ENCODE measurements at regions not wholly inside any gene's neighbourhood (a gene's known extent, or its start where the extent isn't known, plus 50 kb on each side); places are given as distances from the start of the nearest gene placed in this dataset.

DNA sequence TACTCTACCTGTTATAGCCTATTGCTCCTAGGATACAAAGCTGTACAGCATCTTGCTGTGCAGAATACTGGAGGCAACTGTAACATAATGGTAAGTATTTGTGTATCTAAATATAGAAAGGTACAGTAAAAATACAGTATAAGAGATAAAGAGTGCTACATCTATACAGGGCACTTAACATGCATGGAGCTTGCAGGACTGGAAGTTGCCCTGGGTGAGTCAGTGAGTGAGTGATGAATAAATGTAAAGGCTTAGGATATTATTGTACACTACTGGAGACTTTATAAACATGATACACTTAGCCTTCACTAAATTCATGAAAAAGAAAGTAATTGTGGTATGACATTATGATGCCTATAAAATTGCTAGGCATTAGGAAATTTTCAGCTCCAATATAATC, 65.5 kb upstream of the OSMR start:
- H3K4me2 ChIP-seq (ENCODE audit: unreplicated experiment), result no peak overlapping the region
- H3K4me1 ChIP-seq (ENCODE audit: insufficient read depth), result peaks cover 25% of the 10 kb centered on the region
- in situ Hi-C loops (cut with MboI), result no loop called here

GRCh38 chr5:38780945-38781344, 64.9 kb upstream of the OSMR start:
- 56 to 61% methylated on average over 2 of the region's 2 CpGs for WGBS, 2 experiments (ENCODE audit: low coverage in 1 of 2, low lambda C conversion rate in 2 of 2, missing lambda C conversion rate in 2 of 2)
- no peak overlapping the region for H3K4me2 ChIP-seq (ENCODE audit: unreplicated experiment)

More for the DNA sequence above, 65.5 kb upstream of the OSMR start:
- H3F3A ChIP-seq (ENCODE audit: insufficient read depth), result peaks cover 24% of the 10 kb centered on the region
- no peaks in the 10 kb centered on the region for H3K27me3 ChIP-seq (replicated peaks; ENCODE audit: insufficient read depth)
- H3K9me3 ChIP-seq (ENCODE audit: low read depth), result no peaks in the 10 kb centered on the region
- H3K27ac ChIP-seq, result no peak overlapping the region
- H2AFZ ChIP-seq, result no peak overlapping the region
- TF ChIP-seq EZH2phosphoT487 (IDR thresholded peaks at IDR 0.05; ENCODE audit: insufficient read depth, low read depth), result no peak
- no peak for TF ChIP-seq EZH2 (IDR thresholded peaks at IDR 0.05; ENCODE audit: insufficient read depth, poor library complexity, severe bottlenecking)
- H3K79me2 ChIP-seq (ENCODE audit: insufficient read depth), result no peaks in the 10 kb centered on the region
- H3K9me2 ChIP-seq (ENCODE audit: insufficient read depth), result no peaks in the 10 kb centered on the region
- H3K36me3 ChIP-seq (ENCODE audit: low read depth), result no peaks in the 10 kb centered on the region
- no peak overlapping the region for H3K4me3 ChIP-seq
- DNase-seq, result no peak
- no peak overlapping the region for H3K9ac ChIP-seq
- H4K20me1 ChIP-seq (ENCODE audit: insufficient read depth), result no peaks in the 10 kb centered on the region

DNA sequence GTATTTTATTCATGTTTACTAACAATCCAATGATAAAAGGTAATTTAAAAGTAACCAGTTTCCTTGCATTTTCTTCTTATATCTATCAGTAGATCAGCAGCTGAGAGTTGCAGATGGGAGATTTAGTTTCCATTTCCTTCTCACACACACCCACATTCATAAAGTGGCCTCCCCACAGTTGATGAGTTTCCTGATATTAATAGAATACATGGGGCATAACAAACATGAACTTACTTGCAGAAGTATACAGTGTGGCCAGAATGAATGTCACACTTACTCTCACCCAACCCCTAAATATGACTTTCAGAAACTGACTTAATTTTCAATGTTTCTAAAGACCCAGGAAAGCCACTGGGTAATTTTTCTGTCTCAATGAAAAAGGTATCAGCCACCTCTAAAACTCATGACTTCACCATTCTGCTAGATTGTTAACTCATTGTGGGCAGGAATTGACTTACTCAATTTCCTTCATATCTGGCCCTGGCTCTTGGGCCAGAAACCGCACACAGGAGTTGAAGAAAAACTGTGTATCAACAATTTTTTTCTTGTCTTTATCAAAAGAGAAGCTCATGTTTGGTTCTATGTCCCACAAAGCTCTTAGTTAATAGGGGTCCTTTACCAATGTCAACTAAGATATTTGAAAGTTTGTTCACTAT, 63.5 kb upstream of the OSMR start:
- H3K9me2 ChIP-seq (ENCODE audit: insufficient read depth), result no peaks in the 10 kb centered on the region
- 95 to 98% methylated on average over 1 of the region's 1 CpG for WGBS, 2 experiments (ENCODE audit: low coverage in 1 of 2, low lambda C conversion rate in 2 of 2, missing lambda C conversion rate in 2 of 2)
- H3K9ac ChIP-seq, result no peak overlapping the region
- H3K4me3 ChIP-seq, result no peak overlapping the region
- no peaks in the 10 kb centered on the region for H3K79me2 ChIP-seq (ENCODE audit: insufficient read depth)
- H3K36me3 ChIP-seq (ENCODE audit: low read depth), result no peaks in the 10 kb centered on the region
- no peaks in the 10 kb centered on the region for H3K9me3 ChIP-seq (ENCODE audit: low read depth)
- peak overlapping the region; percentile 49; the same call in 1 of the 2 replicates for H3K27ac ChIP-seq
- in situ Hi-C loops (cut with MboI), result no loop called here
- DNase-seq, result no peak
- H3F3A ChIP-seq (ENCODE audit: insufficient read depth), result peaks cover 24% of the 10 kb centered on the region
- peaks cover 25% of the 10 kb centered on the region for H3K4me1 ChIP-seq (ENCODE audit: insufficient read depth)
- peak overlapping the region; percentile 6 for H3K4me2 ChIP-seq (ENCODE audit: unreplicated experiment)
- no peaks in the 10 kb centered on the region for H4K20me1 ChIP-seq (ENCODE audit: insufficient read depth)
- H3K27me3 ChIP-seq (replicated peaks; ENCODE audit: insufficient read depth), result no peaks in the 10 kb centered on the region
- TF ChIP-seq EZH2 (IDR thresholded peaks at IDR 0.05; ENCODE audit: insufficient read depth, poor library complexity, severe bottlenecking) (no peak), EZH2phosphoT487 (IDR thresholded peaks at IDR 0.05; ENCODE audit: insufficient read depth, low read depth) (no peak)
- no peak overlapping the region for H2AFZ ChIP-seq

More at GRCh38 chr5:38780945-38781344, 64.9 kb upstream of the OSMR start:
- in situ Hi-C loops (cut with MboI), result no loop called here
- Histone ChIP-seq H4K20me1 (ENCODE audit: insufficient read depth) (no peaks in the 10 kb centered on the region), H3K27me3 (replicated peaks; ENCODE audit: insufficient read depth) (no peaks in the 10 kb centered on the region), H3K4me3 (no peak overlapping the region), H3F3A (ENCODE audit: insufficient read depth) (peaks cover 24% of the 10 kb centered on the region), H3K9me3 (ENCODE audit: low read depth) (no peaks in the 10 kb centered on the region), H3K79me2 (ENCODE audit: insufficient read depth) (no peaks in the 10 kb centered on the region), H3K9me2 (ENCODE audit: insufficient read depth) (no peaks in the 10 kb centered on the region), H3K9ac (no peak overlapping the region), H3K36me3 (ENCODE audit: low read depth) (no peaks in the 10 kb centered on the region), H3K4me1 (ENCODE audit: insufficient read depth) (peaks cover 25% of the 10 kb centered on the region), H2AFZ (no peak overlapping the region), H3K27ac (no peak overlapping the region)
- TF ChIP-seq EZH2phosphoT487 (IDR thresholded peaks at IDR 0.05; ENCODE audit: insufficient read depth, low read depth) (no peak), EZH2 (IDR thresholded peaks at IDR 0.05; ENCODE audit: insufficient read depth, poor library complexity, severe bottlenecking) (no peak)
- DNase-seq, result peak; percentile 70

DNA sequence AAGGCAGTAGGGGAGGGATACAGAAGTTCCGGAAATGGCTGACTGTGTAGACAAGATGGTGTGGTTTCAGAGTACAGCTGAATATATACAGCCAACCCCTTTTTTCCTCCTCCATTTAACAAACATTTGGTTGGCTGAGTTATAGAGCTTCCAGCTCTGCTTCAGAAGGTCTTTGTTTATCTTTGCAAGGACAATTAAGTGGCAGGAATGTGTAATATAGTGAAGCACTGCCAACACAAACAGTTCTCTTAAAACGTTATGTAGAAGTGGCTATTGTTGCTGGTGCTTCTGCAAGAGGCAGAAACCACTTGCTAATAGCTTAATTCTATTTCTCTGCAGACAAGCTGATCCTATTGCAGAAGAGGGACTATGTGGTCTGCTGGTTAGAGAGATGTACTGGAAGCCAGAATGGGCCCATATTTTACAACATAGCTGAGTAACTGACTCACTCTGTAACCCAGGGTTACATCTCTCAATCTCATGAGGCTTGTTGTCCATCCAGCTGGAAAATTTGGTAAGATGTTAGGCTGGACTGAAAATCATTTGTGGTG, 62.7 kb upstream of the OSMR start:
- Histone ChIP-seq H3K9ac (peak overlapping the region; percentile 12; the same call in 1 of the 2 replicates), H3K27ac (peak overlapping the region; percentile 49), H3K4me2 (ENCODE audit: unreplicated experiment) (peak overlapping the region; percentile 52), H3K79me2 (ENCODE audit: insufficient read depth) (no peaks in the 10 kb centered on the region), H2AFZ (peak overlapping the region; percentile 20; the same call in 1 of the 2 replicates), H3K4me1 (ENCODE audit: insufficient read depth) (peaks cover 25% of the 10 kb centered on the region), H3K27me3 (replicated peaks; ENCODE audit: insufficient read depth) (no peaks in the 10 kb centered on the region), H3K36me3 (ENCODE audit: low read depth) (no peaks in the 10 kb centered on the region), H3K9me3 (ENCODE audit: low read depth) (no peaks in the 10 kb centered on the region), H3K9me2 (ENCODE audit: insufficient read depth) (no peaks in the 10 kb centered on the region), H3K4me3 (no peak overlapping the region), H3F3A (ENCODE audit: insufficient read depth) (peaks cover 24% of the 10 kb centered on the region), H4K20me1 (ENCODE audit: insufficient read depth) (no peaks in the 10 kb centered on the region)
- DNase-seq, result peak; percentile 91
- TF ChIP-seq EZH2 (IDR thresholded peaks at IDR 0.05; ENCODE audit: insufficient read depth, poor library complexity, severe bottlenecking), result no peak
- no peak for TF ChIP-seq EZH2phosphoT487 (IDR thresholded peaks at IDR 0.05; ENCODE audit: insufficient read depth, low read depth)
- in situ Hi-C loops (cut with MboI), result no loop called here
- WGBS, 2 experiments (ENCODE audit: low coverage in 1 of 2, low lambda C conversion rate in 2 of 2, missing lambda C conversion rate in 2 of 2), result 3 to 5% methylated on average over 2 of the region's 2 CpGs
